ENCODE measurements at regions not wholly inside any gene's neighbourhood (a gene's known extent, or its start where the extent isn't known, plus 50 kb on each side); places are given as distances from the start of the nearest gene placed in this dataset.

DNA sequence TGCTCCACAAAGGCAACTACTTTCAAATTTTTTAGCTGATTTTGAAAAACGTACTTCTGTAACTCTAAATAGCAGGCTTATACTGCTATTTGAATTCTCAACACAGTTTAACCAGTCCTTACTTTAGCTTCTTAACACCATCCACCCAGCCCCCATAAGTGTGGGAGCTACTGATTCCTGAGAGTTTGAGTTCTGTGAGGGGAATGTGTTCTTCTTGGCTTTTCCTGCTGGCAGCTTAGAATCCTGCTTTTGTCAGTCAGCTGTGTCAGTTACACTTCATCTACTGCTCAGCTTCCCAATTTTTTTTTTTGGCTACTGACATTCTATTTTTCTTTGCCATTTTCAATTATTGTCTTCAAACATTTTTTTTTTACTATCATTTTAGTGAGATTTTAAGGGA is 440.4 kb downstream of the INSC start:
- Histone ChIP-seq H3K9me3 (ENCODE audit: low read length) (0 out of 2 replicates have a peak, but pooled peaks cover 7% of the 10 kb centered on the region), H3K79me2 (ENCODE audit: low read length) (no peaks in the 10 kb centered on the region), H3K27ac (ENCODE audit: low read length) (no peak overlapping the region), H4K20me1 (ENCODE audit: low read length) (no peaks in the 10 kb centered on the region), H3K9me2 (replicated peaks; ENCODE audit: low read length) (no peaks in the 10 kb centered on the region), H3K4me1 (ENCODE audit: insufficient read depth, low read length) (no peaks in the 10 kb centered on the region), H3K9ac (ENCODE audit: low read length) (no peak overlapping the region), H3K4me3 (ENCODE audit: low read length) (no peak overlapping the region), H3K36me3 (ENCODE audit: low read depth, low read length) (no peaks in the 10 kb centered on the region), H3K27me3 (ENCODE audit: low read length) (no peaks in the 10 kb centered on the region), H3K4me2 (ENCODE audit: low read length) (no peak overlapping the region), H2AFZ (ENCODE audit: low read length) (no peak overlapping the region), H3F3A (ENCODE audit: low read length, unreplicated experiment) (no peaks in the 10 kb centered on the region)
- CTCF ChIA-PET, result no interaction called here
- BruUV-seq (replicated peaks), result no TSS peak
- POLR2A ChIA-PET (ENCODE audit: unreplicated experiment), result no interaction called here
- DNase-seq (no peak), ATAC-seq (no peak)
- intact Hi-C loops (cut with micrococcal nuclease), result no loop called here
- TF ChIP-seq EZH2 (IDR thresholded peaks at IDR 0.05; ENCODE audit: low read length, unreplicated experiment), result no peak
- no peak for TF ChIP-seq CTCF (conservative IDR thresholded peaks at IDR 0.05; ENCODE audit: low read depth, low read length)
- TF ChIP-seq EZH2phosphoT487 (IDR thresholded peaks at IDR 0.05; ENCODE audit: borderline replicate concordance, low read length), result no peak

DNA sequence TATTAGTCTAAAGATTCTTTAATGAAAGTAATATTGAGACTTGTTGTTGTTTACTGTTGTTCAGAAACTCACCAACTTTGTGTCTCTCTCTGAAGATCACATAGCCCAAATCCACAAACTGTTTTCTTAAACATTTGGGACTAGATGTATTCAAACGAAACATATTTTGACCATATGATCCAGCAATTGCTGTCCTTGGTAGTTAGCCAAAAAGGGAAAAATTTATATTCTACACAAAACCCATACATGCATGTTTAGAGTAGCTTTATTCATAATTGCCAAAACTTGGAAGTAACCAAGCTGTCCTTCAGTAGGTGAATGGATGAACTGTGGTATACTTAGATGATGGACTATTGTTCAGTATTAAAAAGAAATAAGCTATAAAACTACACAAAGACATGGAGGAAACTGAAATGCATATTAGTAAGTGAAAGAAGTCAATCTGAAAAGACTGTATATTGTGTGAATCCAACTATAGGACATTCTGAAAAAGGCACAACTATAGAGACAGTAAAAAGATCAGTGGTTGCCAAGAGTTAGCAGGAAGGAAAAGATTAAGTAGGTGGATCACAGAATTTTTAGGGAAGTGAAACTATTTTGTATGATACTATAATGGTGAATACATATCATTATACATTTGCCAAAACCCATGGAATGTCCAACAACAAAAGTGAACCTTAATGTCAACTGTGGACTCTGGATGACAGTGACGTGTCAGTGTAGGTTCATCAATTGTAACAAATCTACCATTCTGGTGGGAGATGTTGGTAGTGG is 442.9 kb downstream of the INSC start:
- Histone ChIP-seq H3K27ac (ENCODE audit: low read length) (no peak overlapping the region), H3K27me3 (ENCODE audit: low read length) (no peaks in the 10 kb centered on the region), H3K4me1 (ENCODE audit: insufficient read depth, low read length) (no peaks in the 10 kb centered on the region), H3K4me3 (ENCODE audit: low read length) (no peak overlapping the region), H3K9ac (ENCODE audit: low read length) (no peak overlapping the region), H3K4me2 (ENCODE audit: low read length) (no peak overlapping the region), H3K9me2 (replicated peaks; ENCODE audit: low read length) (no peaks in the 10 kb centered on the region), H3K36me3 (ENCODE audit: low read depth, low read length) (no peaks in the 10 kb centered on the region), H3K9me3 (ENCODE audit: low read length) (0 out of 2 replicates have a peak, but pooled peaks cover 3% of the 10 kb centered on the region), H2AFZ (ENCODE audit: low read length) (no peak overlapping the region), H3F3A (ENCODE audit: low read length, unreplicated experiment) (no peaks in the 10 kb centered on the region), H3K79me2 (ENCODE audit: low read length) (no peaks in the 10 kb centered on the region), H4K20me1 (ENCODE audit: low read length) (no peaks in the 10 kb centered on the region)
- ChIA-PET CTCF (no interaction called here), POLR2A (ENCODE audit: unreplicated experiment) (no interaction called here)
- TF ChIP-seq CTCF (conservative IDR thresholded peaks at IDR 0.05; ENCODE audit: low read depth, low read length) (no peak), EZH2 (IDR thresholded peaks at IDR 0.05; ENCODE audit: low read length, unreplicated experiment) (no peak), EZH2phosphoT487 (IDR thresholded peaks at IDR 0.05; ENCODE audit: borderline replicate concordance, low read length) (no peak)
- intact Hi-C loops (cut with micrococcal nuclease), result no loop called here
- DNase-seq, result no peak
- BruUV-seq (replicated peaks), result no TSS peak
- ATAC-seq, result no peak

DNA sequence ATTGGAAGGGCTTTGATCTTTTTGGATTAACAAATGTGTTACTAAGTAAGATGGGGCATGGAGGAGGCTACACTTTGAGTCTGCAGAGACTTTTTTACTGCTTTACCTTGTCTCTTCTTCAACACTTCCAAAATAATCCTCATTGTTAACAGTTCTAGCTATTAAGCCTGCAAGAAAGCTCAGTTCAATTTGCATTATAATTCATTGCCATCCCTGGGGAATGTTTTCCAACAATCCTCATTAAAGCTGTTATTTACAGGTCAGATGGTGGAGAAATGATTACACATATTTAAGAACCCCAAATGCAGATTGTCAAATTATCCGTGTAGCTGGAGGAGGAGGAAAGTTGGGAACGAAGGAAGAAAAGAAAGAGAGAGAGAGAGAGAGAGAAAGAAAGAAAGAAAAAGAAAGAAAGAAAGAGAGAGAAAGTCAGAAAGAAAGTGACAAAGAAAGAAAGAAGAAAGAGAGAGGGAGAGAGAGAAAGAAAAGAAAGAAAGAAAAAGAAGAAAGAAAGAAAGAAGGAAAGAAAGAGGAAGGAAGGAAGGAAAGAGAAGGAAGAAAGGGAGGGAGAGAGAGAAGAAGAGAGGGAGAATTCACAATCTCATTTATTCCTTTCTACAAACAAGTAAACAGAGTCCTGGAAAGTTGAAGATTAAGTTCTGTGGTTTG is 443.9 kb downstream of the INSC start:
- no peaks in the 10 kb centered on the region for H3K9me2 ChIP-seq (replicated peaks; ENCODE audit: low read length)
- BruUV-seq (replicated peaks), result no TSS peak
- ATAC-seq, result no peak
- H3K4me3 ChIP-seq (ENCODE audit: low read length), result no peak overlapping the region
- TF ChIP-seq EZH2 (IDR thresholded peaks at IDR 0.05; ENCODE audit: low read length, unreplicated experiment), result no peak
- TF ChIP-seq EZH2phosphoT487 (IDR thresholded peaks at IDR 0.05; ENCODE audit: borderline replicate concordance, low read length), result no peak
- no peak for TF ChIP-seq CTCF (conservative IDR thresholded peaks at IDR 0.05; ENCODE audit: low read depth, low read length)
- no peak overlapping the region for H2AFZ ChIP-seq (ENCODE audit: low read length)
- H3K27ac ChIP-seq (ENCODE audit: low read length), result no peak overlapping the region
- no peak overlapping the region for H3K4me2 ChIP-seq (ENCODE audit: low read length)
- CTCF ChIA-PET, result interaction anchor here (0.7 kb wide), 1 partner anchor 22 kb away, joined by 3 read pairs; no protein-coding TSS in a partner anchor
- no peaks in the 10 kb centered on the region for H3K4me1 ChIP-seq (ENCODE audit: insufficient read depth, low read length)
- H3K9ac ChIP-seq (ENCODE audit: low read length), result no peak overlapping the region
- H3K36me3 ChIP-seq (ENCODE audit: low read depth, low read length), result no peaks in the 10 kb centered on the region
- 0 out of 2 replicates have a peak, but pooled peaks cover under 1% of the 10 kb centered on the region for H3K9me3 ChIP-seq (ENCODE audit: low read length)
- no peaks in the 10 kb centered on the region for H3F3A ChIP-seq (ENCODE audit: low read length, unreplicated experiment)
- intact Hi-C loops (cut with micrococcal nuclease), result no loop called here
- H4K20me1 ChIP-seq (ENCODE audit: low read length), result no peaks in the 10 kb centered on the region
- no peaks in the 10 kb centered on the region for H3K79me2 ChIP-seq (ENCODE audit: low read length)
- no peak for DNase-seq
- H3K27me3 ChIP-seq (ENCODE audit: low read length), result no peaks in the 10 kb centered on the region
- POLR2A ChIA-PET (ENCODE audit: unreplicated experiment), result interaction anchor here (0.6 kb wide), 1 partner anchor 651 kb away, joined by 5 read pairs; no protein-coding TSS in a partner anchor
